GM12872 (cell line): ENCODE measurements at regions not wholly inside any gene's neighbourhood (a gene's known extent, or its start where the extent isn't known, plus 50 kb on each side); places are given as distances from the start of the nearest gene placed in this dataset.

Experiments
- TF ChIP-seq, protein P1 (sequence below): IDR thresholded peaks from 3 replicates; pipeline ENCODE4 v1.5.1; 2011; ENCODE audit warnings: low read depth, mild to moderate bottlenecking, low read length, moderate library complexity; ENCODE audit not compliant: insufficient read depth

DNA sequence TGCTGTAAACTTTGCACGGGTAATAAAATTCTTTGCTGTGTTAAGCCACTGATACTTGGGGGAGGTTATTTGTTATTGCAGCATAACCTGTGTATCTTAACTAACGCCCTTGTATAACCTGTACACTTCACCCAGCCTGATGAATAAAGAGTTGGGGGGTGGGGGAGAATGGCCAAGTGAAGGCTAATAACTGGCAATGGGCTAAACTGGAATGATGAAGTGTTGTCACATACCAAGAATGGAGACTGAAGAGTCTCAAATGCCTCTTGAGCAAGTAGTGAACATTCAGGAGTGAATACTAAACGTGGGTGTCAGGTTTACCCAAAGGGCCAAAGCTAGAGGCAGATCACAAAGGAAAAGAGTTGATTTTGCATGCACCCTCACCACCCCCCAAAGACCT, 169.4 kb downstream of the C1orf94 start:
- TF ChIP-seq, protein P1, sequence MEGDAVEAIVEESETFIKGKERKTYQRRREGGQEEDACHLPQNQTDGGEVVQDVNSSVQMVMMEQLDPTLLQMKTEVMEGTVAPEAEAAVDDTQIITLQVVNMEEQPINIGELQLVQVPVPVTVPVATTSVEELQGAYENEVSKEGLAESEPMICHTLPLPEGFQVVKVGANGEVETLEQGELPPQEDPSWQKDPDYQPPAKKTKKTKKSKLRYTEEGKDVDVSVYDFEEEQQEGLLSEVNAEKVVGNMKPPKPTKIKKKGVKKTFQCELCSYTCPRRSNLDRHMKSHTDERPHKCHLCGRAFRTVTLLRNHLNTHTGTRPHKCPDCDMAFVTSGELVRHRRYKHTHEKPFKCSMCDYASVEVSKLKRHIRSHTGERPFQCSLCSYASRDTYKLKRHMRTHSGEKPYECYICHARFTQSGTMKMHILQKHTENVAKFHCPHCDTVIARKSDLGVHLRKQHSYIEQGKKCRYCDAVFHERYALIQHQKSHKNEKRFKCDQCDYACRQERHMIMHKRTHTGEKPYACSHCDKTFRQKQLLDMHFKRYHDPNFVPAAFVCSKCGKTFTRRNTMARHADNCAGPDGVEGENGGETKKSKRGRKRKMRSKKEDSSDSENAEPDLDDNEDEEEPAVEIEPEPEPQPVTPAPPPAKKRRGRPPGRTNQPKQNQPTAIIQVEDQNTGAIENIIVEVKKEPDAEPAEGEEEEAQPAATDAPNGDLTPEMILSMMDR = no peak

DNA sequence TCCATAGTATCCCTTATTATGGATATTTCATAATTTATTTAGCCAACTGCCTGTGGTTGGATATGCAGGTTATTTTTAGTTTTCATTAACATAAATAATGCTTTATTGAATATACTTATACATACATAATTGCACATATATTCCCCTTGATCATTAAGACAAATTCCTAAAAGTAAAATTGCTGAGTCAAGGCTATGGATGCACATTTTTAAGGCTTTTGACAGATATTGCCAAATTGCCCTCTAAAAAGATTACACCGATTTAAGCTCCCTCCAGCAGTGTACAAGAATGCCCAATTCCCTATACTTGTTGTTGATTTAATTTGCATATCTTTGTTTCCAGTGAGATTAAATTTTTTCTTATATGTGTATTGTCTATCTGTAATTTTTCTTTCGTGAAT, 176.7 kb downstream of the C1orf94 start:
- TF ChIP-seq, protein P1 = no peak

DNA sequence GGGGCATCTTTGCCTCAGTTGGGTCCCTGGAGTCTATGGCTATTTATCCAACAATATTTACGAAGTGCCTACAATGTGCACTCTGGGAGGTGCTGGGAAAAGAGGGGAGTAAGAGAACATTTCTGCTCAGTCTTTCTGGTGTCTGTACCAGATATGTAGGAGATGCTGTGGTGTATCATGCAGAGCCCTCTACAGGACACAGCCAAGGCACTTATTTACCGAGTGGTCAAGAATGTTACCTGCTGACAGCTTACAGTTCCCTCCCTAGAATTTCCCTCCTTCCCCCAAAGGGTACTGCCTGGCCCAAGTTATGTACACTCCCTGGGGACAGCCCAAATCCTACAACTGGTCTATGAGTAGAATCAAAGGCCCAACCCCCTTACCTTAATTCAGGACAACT, 177.7 kb downstream of the C1orf94 start:
- TF ChIP-seq, protein P1 = no peak

DNA sequence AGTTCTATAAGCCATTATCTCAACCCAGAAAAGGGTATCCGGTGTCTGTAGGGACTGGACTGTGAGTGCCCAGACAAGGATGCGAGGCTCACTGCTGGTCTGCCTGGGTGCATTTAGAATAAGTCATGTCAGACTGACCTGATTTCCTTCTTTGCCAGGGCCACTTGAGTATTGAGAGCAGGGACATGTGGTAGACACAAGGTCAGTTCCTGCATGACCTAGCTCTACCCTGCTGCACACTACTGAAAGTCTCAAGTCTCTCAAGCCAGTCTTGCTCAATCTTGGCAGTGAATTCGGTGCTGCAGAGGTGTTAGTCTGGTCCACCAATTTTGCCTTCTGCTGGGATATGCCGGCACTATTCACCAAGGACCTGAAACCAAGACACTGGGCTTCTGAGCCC, 180.1 kb downstream of the C1orf94 start:
- TF ChIP-seq, protein P1 = no peak

DNA sequence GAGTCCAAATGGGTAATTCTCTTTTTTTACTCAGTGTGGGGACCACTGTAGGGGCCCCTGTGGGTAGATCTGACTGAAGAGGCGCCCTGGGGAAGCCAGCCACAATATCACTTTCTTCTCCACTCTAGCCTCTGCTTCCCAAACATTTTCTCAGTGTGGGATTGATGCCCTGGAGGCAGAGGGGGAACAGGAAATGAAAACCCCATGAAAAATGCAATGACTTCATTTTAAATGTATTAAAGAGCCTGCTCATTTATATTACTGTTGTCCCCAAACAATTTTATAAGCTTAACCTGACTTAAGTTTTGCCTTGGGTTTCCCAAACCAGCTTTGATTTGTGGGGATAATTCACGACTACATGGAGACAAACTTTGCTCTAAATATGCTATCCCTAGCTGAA, 181.9 kb downstream of the C1orf94 start:
- TF ChIP-seq, protein P1 = no peak

DNA sequence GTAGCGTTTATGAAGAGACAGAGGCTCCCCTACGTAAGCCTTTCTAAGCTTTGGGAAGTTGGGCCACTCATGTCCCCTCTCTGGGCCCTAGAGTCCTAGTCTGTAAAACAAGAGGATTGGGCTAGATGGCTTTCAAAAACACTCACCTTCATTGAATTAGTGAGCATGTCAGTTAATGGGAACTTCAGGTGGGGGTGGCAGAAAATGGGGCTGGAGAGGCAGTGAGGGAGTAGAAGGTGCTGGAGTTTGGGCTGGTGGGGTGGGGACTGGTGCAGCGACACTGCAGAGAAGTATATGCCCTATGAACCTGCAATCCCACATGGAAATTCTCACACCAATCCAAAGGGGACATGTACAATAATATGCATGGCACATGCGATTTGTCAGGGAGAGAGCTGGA, 182.7 kb downstream of the C1orf94 start:
- TF ChIP-seq, protein P1 = no peak

DNA sequence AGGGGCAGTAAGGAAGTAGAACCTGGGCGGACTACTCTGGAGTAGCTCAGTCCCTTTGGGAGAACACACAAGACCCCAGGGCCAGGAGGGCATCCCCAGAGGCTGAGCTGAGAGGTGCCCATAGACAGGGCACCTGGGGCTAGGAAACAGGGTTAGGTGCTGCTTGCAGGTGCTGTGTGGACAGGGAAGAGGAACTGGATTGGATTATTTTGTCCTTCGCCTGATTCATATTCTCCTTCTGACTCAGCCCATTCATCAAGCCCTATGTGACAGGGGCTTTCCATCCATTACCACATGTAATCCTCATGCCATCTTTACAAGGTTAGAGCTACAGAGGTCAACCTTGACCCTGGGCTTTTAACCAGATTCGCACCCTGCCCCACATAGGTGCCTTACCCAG, 183.9 kb downstream of the C1orf94 start:
- TF ChIP-seq, protein P1 = no peak

DNA sequence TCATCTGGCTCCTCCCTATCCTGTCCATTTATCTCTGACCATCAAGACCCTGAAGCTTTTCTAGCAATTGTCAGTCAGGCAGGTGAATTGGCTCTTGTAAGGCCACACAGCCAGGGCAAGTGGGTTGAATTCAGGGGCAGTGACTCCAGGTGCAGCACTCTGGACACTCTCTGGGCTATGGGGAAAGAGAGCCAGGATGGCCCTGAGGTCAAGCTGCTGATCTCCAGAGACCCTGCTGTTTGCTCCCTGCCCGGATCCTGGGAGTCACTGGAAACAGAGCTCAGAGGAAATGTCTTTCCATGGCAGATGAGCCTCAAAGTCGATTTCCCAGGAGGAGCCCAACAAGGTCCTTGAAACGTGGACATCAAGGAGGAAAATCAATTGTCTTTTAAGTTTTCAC, 184.4 kb downstream of the C1orf94 start:
- TF ChIP-seq, protein P1 = no peak
